MCF 10A (cell line): ENCODE measurements at regions not wholly inside any gene's neighbourhood (a gene's known extent, or its start where the extent isn't known, plus 50 kb on each side); places are given as distances from the start of the nearest gene placed in this dataset.

Source experiments
- BruUV-seq: library from RNA; stranded (reverse); fragments of 400-500 nt; replicated peaks from 2 replicates; lab custom pipeline; 2021; lab: Mats Ljungman, UMichigan
- CTCF ChIA-PET: fragments of 300-600 bp; sonication (Branson Sonifier 250); formaldehyde crosslinking; extraction: SDS; loops from one replicate; lab custom pipeline; 2021; ENCODE audit warnings: antibody characterized with exemption, inconsistent platforms; lab: Yijun Ruan, JAX
- POLR2A ChIA-PET: fragments of 300-600, 350-650 bp; sonication (Branson Sonifier 250); formaldehyde crosslinking; extraction: SDS; loops from one replicate; lab custom pipeline; 2020; ENCODE audit warnings: antibody characterized with exemption, inconsistent platforms; lab: Yijun Ruan, JAX
- DNase-seq: peaks from one replicate; pipeline ENCODE4 v3.0.0-alpha.2; 2018; ENCODE audit not compliant: unreplicated experiment
- H3K27ac Mint-ChIP-seq: one replicate; pipeline ENCODE4 v1.8.0; 2022; ENCODE audit warnings: mild to moderate bottlenecking, low read depth, mixed read lengths; ENCODE audit not compliant: unreplicated experiment
- H3K27me3 Mint-ChIP-seq: one replicate; pipeline ENCODE4 v1.8.0; 2022; ENCODE audit warnings: mixed read lengths; ENCODE audit not compliant: insufficient read depth, unreplicated experiment
- H3K36me3 Mint-ChIP-seq: one replicate; pipeline ENCODE4 v1.8.0; 2022; ENCODE audit warnings: mild to moderate bottlenecking, moderate library complexity, mixed read lengths; ENCODE audit not compliant: insufficient read depth, unreplicated experiment
- H3K4me1 Mint-ChIP-seq: one replicate; pipeline ENCODE4 v1.8.0; 2022; ENCODE audit warnings: mixed read lengths; ENCODE audit not compliant: insufficient read depth, unreplicated experiment
- H3K4me3 Mint-ChIP-seq: one replicate; pipeline ENCODE4 v1.8.0; 2022; ENCODE audit warnings: mild to moderate bottlenecking, moderate library complexity, mixed read lengths; ENCODE audit not compliant: unreplicated experiment
- H3K9me3 Mint-ChIP-seq: one replicate; pipeline ENCODE4 v1.8.0; 2022; ENCODE audit warnings: mixed read lengths; ENCODE audit not compliant: unreplicated experiment
- CTCF ChIP-seq: fragments of 200-600 bp; IDR thresholded peaks from one replicate; pipeline ENCODE4 v1.8.0; 2022; ENCODE audit warnings: antibody characterized with exemption, mild to moderate bottlenecking; ENCODE audit not compliant: unreplicated experiment
- intact Hi-C: fragments of 100-400 bp; cut with micrococcal nuclease; formaldehyde crosslinking; loops from 2 replicates; pipeline ENCODE4 v1.14.1; 2022

DNA sequence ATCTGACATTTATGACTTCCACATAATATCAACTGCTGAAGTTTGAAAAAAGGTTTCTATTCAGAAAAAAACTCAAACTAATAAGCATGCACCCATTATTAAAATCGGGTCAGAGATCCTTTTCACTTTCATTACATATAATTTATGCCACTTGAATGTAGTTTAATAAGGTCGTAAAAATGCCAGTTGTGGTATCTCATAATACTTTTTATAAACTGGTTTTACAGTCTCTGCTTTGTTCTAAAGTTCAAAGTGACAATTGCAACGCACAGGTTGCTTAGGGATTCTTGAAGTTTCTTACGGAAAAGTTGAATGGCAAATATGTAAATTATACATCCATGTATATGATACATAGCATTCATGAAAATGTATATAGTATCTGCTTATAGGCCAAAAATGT, 229.4 kb upstream of the CEP162 start:
- H3K36me3 Mint-ChIP-seq = no peaks in the 10 kb centered on the region
- no peak overlapping the region for H3K4me3 Mint-ChIP-seq
- TF ChIP-seq CTCF = no peak
- intact Hi-C loops = no loop called here
- no peak for DNase-seq
- no peak overlapping the region for H3K27ac Mint-ChIP-seq
- peaks cover 6% of the 10 kb centered on the region for H3K4me1 Mint-ChIP-seq
- no TSS peak for BruUV-seq
- POLR2A ChIA-PET = no interaction called here
- CTCF ChIA-PET = no interaction called here
- no peaks in the 10 kb centered on the region for H3K9me3 Mint-ChIP-seq
- H3K27me3 Mint-ChIP-seq = no peaks in the 10 kb centered on the region

DNA sequence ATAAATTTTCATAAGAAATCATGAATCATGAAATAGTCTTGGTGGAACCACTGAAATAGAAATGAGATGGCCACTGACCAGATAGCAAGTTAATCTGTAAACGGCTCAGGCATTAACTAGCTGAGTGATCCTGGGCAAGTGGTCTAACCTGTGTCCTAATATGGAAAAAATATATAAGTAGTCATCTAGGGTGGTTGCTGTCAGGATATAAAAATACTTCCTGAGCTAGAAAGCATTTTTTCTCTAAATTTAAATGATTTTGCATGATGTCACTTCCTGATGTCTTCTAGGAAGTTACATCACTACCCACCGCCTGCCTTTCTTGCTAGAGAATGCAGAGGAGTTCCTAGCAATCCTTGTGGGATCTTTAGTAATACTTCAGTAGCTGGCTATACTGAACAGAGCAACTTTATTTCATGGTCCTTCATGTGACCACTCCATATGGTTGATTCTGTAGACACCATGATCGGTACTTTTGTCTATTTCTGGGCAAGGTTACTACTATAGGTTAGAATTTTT, 228.1 kb upstream of the CEP162 start:
- H3K27me3 Mint-ChIP-seq = no peaks in the 10 kb centered on the region
- H3K9me3 Mint-ChIP-seq = no peaks in the 10 kb centered on the region
- no peaks in the 10 kb centered on the region for H3K36me3 Mint-ChIP-seq
- CTCF ChIA-PET = no interaction called here
- POLR2A ChIA-PET = no interaction called here
- H3K4me1 Mint-ChIP-seq = peaks cover 5% of the 10 kb centered on the region
- no peak overlapping the region for H3K27ac Mint-ChIP-seq
- no peak for DNase-seq
- no peak for TF ChIP-seq CTCF
- intact Hi-C loops = no loop called here
- H3K4me3 Mint-ChIP-seq = no peak overlapping the region
- no TSS peak for BruUV-seq

- intact Hi-C loops = no loop called here
- no TSS peak for BruUV-seq
- TF ChIP-seq CTCF = no peak
- Mint-ChIP-seq H3K36me3 (no peaks in the 10 kb centered on the region), H3K27ac (no peak overlapping the region), H3K4me3 (no peak overlapping the region), H3K27me3 (no peaks in the 10 kb centered on the region), H3K4me1 (no peaks in the 10 kb centered on the region), H3K9me3 (no peaks in the 10 kb centered on the region)
- no peak for DNase-seq
- ChIA-PET CTCF (interaction anchor here (1.4 kb wide), 1 partner anchor 13 kb away, joined by 6 read pairs; no protein-coding TSS in a partner anchor), POLR2A (no interaction called here)
Observed at GRCh38 chr6:84453499-84453898, 226.1 kb upstream of the CEP162 start.

- Mint-ChIP-seq H3K27ac (no peak overlapping the region), H3K4me3 (no peak overlapping the region), H3K27me3 (no peaks in the 10 kb centered on the region), H3K36me3 (no peaks in the 10 kb centered on the region), H3K4me1 (no peaks in the 10 kb centered on the region), H3K9me3 (no peaks in the 10 kb centered on the region)
- intact Hi-C loops = no loop called here
- TF ChIP-seq CTCF = no peak
- POLR2A ChIA-PET = interaction anchor here (1.5 kb wide), 1 partner anchor 17 kb away, joined by 4 read pairs; no protein-coding TSS in a partner anchor
- no peak for DNase-seq
- no TSS peak for BruUV-seq
- CTCF ChIA-PET = interaction anchor here (0.8 kb wide), 1 partner anchor 41 kb away, joined by 4 read pairs; no protein-coding TSS in a partner anchor
Observed at GRCh38 chr6:84450018-84450417, 222.6 kb upstream of the CEP162 start.
